Left forelimb (tissue), 1 donor: ENCODE measurements at regions not wholly inside any gene's neighbourhood (a gene's known extent, or its start where the extent isn't known, plus 50 kb on each side); places are given as distances from the start of the nearest gene placed in this dataset.

Source experiments
- DNase-seq: peaks from one replicate; pipeline ENCODE4 v3.0.0-alpha.2; 2018; ENCODE audit warnings: low spot score

DNA sequence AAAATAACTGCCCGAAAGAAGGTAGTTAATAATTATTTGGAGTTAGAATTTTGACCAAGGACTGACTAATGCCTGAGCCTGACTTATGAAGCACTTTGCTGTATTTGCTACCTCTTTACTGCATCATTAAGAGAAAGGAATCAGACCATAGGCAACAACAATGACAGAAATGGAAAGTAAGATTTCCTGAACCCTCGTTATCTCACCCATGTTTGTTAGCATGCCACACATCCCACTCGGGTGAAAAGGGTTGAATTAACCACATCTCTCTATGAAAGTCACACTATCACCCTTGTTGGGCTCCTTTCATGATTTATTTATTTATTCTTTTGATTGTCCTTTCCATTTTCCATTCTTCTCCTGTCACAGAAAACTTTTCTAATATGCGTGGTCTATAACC lies 59.6 kb downstream of the OLIG3 start:
- no peak for DNase-seq

DNA sequence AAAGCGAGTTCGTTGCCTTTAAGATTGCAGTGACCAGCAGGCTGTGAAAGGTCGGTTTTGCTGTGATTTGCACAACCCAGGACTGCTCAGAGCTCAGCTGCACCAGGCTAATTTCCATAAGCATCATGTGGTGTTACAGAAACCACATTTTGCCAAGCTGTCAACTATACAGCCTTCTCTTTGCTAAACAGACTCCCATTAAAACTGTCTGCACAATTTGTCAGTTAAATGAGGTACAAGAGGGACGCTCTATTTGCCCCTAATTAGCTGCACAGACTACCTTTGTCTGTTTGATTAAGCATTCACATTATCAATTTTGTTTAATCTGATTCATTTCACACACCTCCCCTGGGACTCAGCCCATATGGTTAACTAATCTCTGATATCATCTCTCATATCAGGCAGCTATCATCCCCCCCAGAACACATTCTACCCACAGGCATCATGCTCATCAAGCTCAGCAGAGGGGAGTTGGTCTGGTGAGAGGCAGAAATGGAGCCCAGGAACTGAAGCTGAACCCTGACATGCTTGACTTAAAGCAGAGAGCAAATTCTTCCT lies 62.1 kb downstream of the OLIG3 start:
- DNase-seq, result no peak

- no peak for DNase-seq
These were observed 63.2 kb downstream of the OLIG3 start for GRCh38 chr6:137430954-137431353.

DNA sequence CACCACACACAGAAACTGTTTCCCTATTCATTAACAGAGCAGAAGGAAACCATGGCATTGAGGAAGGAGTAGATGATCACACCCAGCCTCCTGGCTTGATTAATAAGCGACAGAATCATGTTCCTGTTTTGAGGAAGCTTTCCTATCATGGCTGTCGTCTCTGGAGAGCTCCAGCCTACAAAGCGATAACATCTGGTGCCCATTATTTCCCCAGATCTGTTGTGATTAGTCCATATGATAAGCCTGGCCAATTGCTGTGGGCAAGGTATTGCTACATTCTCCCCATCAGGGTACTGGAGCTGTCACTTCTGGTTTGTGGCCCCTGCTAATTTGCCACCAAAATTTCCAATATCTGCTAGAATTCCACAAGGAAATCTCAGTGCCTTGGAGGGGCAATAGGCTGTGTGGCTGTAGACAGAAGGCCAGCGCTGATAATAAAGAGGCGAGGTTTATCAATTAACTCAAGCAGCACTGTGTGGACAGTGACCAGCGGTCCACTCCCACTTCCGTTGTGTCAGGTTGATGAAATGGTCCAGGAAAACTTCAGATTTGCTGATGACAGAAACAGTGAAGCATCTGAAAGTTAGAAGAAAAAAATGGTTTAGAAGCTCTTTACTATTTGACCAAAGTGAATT lies 66.4 kb downstream of the OLIG3 start:
- DNase-seq, result no peak

- DNase-seq, result no peak
These were observed 68.0 kb downstream of the OLIG3 start for GRCh38 chr6:137426007-137426689.

DNA sequence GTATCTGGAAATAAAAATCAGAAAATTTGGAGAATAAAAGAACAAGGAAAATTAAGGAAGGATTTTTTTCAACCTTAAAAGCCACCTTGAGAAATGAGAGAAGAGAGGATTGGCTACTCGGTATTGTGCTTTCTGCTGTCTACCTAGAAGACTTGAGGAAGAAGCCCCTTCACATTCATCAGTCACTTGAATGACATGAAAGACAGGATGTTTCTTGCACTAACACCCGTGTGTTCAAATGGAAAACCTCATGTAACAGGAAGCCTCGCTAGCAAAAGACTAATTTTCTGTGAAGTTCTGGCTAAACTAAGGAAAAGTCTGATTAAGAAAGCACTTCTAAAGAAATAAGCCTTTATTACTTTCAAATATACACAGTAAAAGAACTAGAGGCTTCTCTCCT lies 69.9 kb downstream of the OLIG3 start:
- no peak for DNase-seq

GRCh38 chr6:137423451-137424168 lies 70.6 kb downstream of the OLIG3 start:
- no peak for DNase-seq

DNA sequence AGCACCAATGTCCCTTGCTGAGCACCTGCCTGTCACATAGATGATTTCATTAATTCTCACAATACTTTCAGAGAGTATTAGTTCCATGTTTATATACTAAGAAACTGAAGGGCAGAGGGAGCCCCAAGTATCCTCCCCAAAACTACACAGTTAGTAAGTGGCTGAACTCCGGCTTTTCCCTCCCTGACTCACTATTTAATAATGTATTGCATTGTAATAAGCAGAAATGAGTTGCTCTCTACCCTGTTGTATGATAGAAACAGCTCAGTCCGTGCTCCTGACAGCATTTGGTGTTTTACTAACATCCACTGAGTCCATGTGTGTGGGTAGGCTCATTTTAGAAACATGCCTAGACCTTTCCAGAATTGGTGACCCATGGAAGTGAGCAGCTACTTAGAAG lies 76.8 kb downstream of the OLIG3 start:
- no peak for DNase-seq

DNA sequence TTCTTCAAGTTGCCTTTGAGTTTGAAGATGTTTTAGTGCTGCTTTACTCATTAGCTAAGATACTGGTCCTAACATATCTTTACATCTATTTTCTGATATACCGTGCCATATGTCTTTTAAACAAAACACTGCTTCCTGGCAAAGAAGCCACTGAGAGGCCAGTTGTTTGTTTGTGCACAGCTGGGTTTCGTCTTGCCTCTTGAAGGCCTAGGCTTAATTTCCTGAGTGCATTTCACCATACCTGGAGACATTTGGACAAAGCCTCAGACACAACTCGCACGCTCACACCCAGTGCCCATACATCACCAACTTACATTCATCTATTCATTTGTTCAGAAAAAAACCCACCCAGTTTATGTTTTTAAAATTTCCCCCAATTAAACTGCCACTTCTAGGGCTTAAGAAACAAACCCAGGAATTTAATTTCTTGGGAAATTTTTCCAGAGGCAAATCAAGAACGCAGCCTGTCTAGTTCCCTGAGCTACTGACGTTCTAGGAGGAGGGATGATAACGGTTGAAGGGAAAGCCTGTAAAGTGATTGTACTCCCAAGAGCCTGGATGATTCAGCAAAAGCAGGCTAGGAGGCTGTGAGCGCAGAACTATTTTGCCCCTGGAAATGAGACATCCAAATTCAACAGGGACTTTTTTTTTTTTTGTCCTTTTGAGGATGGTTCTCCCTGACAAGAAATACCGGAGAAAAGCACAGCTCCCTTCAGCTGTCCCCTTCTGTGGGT lies 77.7 kb downstream of the OLIG3 start:
- no peak for DNase-seq

DNA sequence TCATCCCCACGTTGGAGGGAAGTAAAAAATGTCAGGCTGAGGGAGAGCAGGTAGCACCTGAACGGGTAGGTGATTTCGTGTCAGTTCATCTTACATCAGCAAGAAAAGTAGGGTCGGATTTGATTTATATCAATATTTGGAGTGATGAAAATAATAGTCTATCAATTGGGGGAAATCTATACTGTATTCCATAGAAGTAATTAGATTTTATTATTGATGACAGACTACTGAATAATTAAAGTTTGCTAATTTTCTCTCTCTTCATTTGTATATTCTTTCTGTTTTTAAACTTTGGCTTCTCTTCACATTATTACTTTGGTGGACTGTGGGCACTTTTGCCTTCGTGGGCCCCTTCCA lies 78.4 kb downstream of the OLIG3 start:
- DNase-seq, result no peak

DNA sequence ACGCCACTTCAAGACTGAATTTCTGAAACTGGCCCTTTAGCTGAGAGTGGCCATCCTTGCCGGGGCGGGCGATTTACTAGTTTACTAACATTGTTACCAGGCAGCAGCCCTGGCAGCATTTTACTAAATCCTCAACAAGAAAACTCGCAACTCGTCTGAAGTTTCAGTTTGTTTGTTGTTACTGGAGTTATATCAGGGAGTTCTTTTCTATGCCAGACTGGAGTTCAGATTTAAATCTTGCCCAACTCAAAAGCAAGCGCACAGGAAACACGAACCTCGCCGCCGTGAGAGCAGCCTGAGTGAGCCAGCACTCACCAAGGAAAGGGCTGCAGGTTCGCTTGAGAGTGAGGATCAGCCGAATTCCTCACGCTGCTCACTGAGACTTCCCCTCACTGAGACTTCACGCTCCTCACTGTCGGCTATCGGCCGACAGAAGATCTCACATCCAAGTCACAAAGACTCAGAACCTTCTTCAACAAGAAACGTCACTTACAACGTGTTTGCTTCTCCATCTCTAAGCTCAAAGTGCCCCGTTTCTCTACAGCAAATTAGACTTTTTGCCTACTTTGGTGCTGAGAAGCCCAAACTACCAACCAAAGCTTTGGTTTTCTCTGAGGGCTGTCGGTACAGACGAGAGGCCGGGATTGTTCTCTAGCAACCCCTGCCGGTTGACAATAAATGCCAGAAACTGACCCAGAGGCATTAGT lies 78.9 kb downstream of the OLIG3 start:
- DNase-seq, result no peak

DNA sequence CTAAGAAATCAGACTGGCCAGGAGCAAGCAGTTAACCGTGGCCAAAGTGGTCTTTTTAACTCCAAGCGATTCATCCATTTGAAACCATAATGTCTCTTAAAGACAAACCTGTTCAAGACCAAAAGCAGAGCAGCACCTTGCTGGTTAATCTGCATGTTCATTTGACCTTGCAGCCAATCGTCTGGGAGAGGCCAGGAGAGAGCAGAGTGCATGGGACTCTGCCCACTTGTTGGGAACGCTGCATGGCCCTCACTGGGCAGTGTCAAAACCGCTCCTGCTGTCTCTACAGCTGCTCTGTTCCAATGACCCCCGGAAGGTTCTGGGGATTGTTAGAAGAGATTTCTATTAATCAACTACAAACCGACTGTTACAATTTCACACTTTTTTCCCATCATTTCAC lies 79.6 kb downstream of the OLIG3 start:
- no peak for DNase-seq

- DNase-seq, result no peak
These were observed 80.7 kb downstream of the OLIG3 start for GRCh38 chr6:137413482-137413881.

- no peak for DNase-seq
These were observed 81.6 kb downstream of the OLIG3 start for GRCh38 chr6:137412562-137412961.

DNA sequence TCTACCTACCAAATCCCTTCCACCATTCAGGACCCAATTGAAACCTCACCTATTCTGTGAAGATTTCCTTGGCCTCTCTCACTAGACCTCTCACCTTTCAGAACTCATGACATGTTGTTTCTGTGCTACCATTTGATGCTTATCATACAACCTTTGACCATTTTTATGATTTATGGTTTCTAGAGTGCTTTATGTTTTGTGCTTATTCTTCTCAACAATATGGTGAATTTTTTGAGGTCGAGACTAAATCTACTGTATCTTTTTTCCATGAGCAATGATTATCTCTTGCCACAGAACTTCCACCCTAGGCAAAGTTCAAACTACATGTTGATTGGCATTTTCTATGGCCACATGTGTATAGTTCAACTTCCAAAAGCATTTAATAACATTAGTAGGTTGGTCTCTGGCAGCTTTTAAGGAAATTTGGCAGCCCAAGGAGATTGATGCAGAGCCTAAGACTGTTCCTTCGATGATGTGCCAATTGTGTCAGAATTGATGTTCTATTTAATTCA lies 84.9 kb downstream of the OLIG3 start:
- no peak for DNase-seq

DNA sequence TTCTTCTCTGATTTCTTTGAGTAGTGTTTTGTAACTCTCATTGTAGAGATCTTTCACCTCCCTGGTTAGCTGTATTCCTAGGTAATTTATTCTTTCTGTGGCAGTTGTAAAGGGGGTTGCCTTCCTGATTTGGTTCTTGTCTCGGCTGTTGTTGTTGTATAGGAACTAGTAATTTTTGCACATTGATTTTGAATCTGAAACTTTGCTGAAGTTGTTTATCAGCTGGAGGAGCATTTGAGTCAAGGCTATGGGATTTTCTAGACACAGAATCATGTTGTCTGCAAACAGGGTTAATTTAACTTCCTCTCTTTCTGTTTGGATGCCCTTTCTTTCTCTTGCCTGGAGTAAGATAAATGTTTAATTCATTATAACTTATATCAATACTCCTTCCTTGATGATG lies 86.4 kb downstream of the OLIG3 start:
- DNase-seq, result no peak

DNA sequence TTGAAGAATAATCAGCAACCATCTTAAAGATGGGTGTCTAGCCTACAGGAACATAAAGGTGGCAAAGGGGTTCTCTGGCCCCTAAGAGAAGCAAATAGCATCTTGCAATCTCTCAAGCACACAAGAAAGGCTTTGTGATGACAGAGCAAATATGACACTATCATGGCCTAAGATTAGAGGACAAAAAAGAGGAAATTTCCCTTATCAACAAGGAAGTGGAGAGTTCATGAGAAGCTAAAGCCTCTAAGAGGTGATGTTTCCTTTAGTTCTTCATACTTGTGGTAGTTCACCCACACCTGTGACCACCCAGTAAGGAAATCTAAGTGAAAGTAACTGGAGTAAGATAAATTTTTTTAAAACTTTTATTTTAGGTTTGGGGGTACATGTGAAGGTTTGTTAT lies 88.4 kb downstream of the OLIG3 start:
- DNase-seq, result no peak

GRCh38 chr6:137403855-137404254 lies 90.3 kb downstream of the OLIG3 start:
- no peak for DNase-seq

- DNase-seq, result no peak
These were observed 90.8 kb downstream of the OLIG3 start for GRCh38 chr6:137403443-137403842.

DNA sequence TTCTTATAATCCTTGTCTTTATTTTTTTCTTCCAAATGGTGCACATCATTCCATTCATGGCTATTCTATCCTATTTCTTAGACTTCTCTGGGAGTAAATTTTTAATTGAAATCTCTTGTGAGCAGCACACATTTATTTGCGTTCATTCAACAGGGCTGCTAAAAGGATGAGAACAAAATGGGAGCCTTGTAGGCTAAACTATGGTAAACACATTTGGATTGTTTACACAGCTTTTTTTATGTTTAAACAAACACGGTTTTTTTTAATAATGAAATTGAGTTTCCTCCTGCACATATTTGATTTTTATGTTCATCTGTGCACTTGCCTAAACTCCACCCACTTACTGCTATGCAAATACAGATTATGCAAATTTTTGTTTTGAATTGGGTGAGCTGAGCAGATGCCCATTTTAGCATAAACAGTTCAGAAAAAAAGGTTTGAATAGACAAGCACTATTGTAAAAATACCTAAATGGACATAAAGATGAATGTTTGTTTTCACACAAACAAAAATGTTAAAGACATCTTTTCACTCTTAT lies 92.0 kb downstream of the OLIG3 start:
- DNase-seq, result no peak

- DNase-seq, result no peak
These were observed 93.1 kb downstream of the OLIG3 start for GRCh38 chr6:137401088-137401487.
